Thymus (tissue), 11 donors: ENCODE measurements at regions not wholly inside any gene's neighbourhood (a gene's known extent, or its start where the extent isn't known, plus 50 kb on each side); places are given as distances from the start of the nearest gene placed in this dataset.

Experiments
- DNase-seq, 9 donors: peaks; one replicate each; pipeline ENCODE4 v3.0.0-alpha.2; 2013; ENCODE audit warnings: low spot score in 9 of 9, low read depth in 6 of 9, missing footprints in 1 of 9
- H3K27ac ChIP-seq, 2 donors: one replicate each; pipeline ENCODE4 v1.5.1; 2013; ENCODE audit warnings: control low read depth in 1 of 2, low read depth in 1 of 2, low read length in 1 of 2, mild to moderate bottlenecking in 1 of 2, moderate library complexity in 1 of 2
- H3K27me3 ChIP-seq, 2 donors: one replicate each; pipeline ENCODE4 v1.5.1; 2013; ENCODE audit warnings: low read length in 1 of 2; ENCODE audit not compliant: control insufficient read depth in 2 of 2, insufficient read depth in 1 of 2
- H3K36me3 ChIP-seq, 2 donors: one replicate each; pipeline ENCODE4 v1.5.1; 2013; ENCODE audit warnings: low read length in 1 of 2, mild to moderate bottlenecking in 1 of 2, moderate library complexity in 1 of 2; ENCODE audit not compliant: control insufficient read depth in 2 of 2, insufficient read depth in 2 of 2
- H3K4me1 ChIP-seq, 2 donors: one replicate each; pipeline ENCODE4 v1.5.1; 2013; ENCODE audit warnings: low read length in 2 of 2; ENCODE audit not compliant: control insufficient read depth in 2 of 2, insufficient read depth in 2 of 2
- H3K4me3 ChIP-seq, 2 donors: one replicate each; pipeline ENCODE4 v1.5.1; 2013; ENCODE audit warnings: low read length in 2 of 2, control low read depth in 1 of 2, mild to moderate bottlenecking in 1 of 2
- H3K9me3 ChIP-seq, 2 donors: one replicate each; pipeline ENCODE4 v1.5.1; 2013; ENCODE audit warnings: low read length in 1 of 2, mild to moderate bottlenecking in 1 of 2; ENCODE audit not compliant: control insufficient read depth in 2 of 2, insufficient read depth in 1 of 2
- whole genome bisulfite sequencing: extraction: QIAGEN DNeasy Blood & Tissue Kit; methylation state at CpG from one replicate; pipeline ENCODE4 v1.1.7; 2013; 5-methylcytosine and 5-hydroxymethylcytosine counted together
- donor health status: healthy.

DNA sequence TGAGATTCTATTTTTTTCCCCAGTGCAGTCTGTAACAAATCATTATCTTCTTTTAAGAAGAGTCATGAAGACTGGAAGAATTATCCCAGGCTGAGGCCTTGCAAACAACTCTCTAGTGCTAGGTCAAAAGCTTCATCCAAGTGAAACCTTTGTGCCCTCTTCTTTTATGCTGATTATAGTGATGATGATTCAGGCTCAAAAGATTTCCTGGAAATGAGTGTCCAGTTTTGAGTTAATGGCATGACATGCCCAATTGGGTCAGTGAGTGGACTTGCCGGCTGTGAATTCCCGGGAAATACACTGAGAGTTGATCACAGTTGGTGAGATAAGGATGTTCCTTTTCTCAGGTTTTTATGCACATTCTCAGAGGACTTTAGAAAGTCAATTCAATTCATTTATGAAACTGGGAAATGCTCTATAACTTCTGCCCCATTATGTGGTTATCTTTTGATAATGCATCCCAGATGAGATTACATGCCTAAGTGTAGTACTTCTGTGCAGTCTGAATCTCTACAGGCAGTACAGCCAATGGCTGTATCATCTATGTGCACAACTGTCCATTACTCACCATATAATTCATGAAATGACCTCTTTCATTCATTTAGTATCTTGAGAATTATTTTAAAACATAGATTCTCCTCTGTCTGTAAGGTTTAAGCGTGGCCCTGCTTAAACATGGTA lies 66.2 kb downstream of the S1PR1 start:
- Histone ChIP-seq H3K27ac (no peak overlapping the region), H3K9me3 (no peaks in the 10 kb centered on the region), H3K27me3 (no peaks in the 10 kb centered on the region), H3K36me3 (peaks cover 0 to 3% of the 10 kb centered on the region in 2 donors), H3K4me1 (peaks cover 16 to 31% of the 10 kb centered on the region in 2 donors), H3K4me3 (no peak overlapping the region)
- no peak for DNase-seq
- 81% methylated on average over 3 of the region's 3 CpGs for WGBS

DNA sequence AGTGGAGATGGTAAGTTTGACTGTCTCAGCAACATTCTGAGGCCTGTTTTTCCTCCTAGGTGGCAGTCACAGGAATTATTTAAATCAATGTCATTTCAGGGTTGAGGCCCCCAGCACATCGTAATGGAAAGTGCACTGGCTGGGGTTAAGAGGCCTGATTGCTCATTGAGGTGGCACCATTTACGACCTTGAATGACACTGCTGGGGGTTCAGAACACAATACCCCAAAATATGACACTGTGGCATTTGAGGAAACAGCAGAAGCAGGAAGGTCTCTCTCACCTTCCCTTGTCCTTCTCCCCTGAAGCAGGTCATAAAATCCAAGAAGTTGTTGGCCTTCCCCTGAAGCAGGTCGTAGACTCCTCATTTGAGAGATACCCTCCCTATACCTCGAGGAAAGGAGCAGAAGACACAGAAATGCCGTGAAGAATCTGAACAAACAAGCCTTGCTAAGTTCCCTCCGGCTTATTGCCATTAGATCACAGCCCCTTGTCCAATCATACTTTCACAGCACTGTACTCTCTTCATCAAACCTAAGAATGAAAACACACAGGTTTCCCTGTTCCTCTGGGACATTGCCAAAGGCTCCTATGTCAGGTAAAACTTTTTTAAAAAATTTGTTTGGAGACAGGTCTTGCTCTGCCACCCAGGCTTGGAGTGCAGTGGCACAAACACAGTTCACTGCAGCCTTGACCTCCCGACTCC lies 71.3 kb downstream of the S1PR1 start:
- Histone ChIP-seq H3K4me3 (peak overlapping the region in 1 of 2 donors; percentile 11), H3K27me3 (no peaks in the 10 kb centered on the region), H3K36me3 (peaks cover 0 to 3% of the 10 kb centered on the region in 2 donors), H3K4me1 (peaks cover 53 to 78% of the 10 kb centered on the region in 2 donors), H3K27ac (peak overlapping the region; percentile 97 to 98), H3K9me3 (peaks cover 0 to 3% of the 10 kb centered on the region in 2 donors)
- 84% methylated on average over 7 of the region's 7 CpGs for WGBS
- peak in 1 of 9 donors; percentile 61 for DNase-seq

DNA sequence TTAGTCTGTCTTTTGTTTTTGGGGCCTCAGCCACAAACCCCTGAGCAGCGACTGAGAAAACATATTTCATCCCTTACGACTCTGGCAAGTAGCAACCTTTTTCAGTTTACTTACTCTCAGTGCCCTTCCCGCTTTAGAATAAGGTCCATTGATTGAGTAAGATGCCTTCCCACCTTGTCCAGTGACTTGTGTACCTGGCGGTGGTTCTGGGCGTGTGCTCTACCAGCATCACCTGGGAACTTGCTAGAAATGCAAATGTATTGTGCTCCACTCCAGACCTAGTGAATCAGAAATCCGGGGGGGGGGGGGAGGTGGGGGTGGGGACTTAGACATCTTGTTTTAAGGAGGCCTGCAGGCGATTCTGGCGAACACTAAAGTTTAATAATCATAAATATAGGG lies 72.1 kb downstream of the S1PR1 start:
- H3K4me1 ChIP-seq = peaks cover 59 to 83% of the 10 kb centered on the region in 2 donors
- DNase-seq = peak in 1 of 9 donors; percentile 56
- peaks cover 0 to 3% of the 10 kb centered on the region in 2 donors for H3K9me3 ChIP-seq
- peak overlapping the region; percentile 97 to 98 for H3K27ac ChIP-seq
- H3K4me3 ChIP-seq = peak overlapping the region; percentile 23 to 45
- H3K36me3 ChIP-seq = peaks cover 0 to 3% of the 10 kb centered on the region in 2 donors
- 14% methylated on average over 8 of the region's 8 CpGs for WGBS
- H3K27me3 ChIP-seq = no peaks in the 10 kb centered on the region

GRCh38 chr1:101309334-101310311 lies 72.8 kb downstream of the S1PR1 start:
- Histone ChIP-seq H3K9me3 (peaks cover 0 to 3% of the 10 kb centered on the region in 2 donors), H3K36me3 (peaks cover 0 to 3% of the 10 kb centered on the region in 2 donors), H3K4me1 (peaks cover 60 to 90% of the 10 kb centered on the region in 2 donors), H3K4me3 (peak overlapping the region; percentile 30 to 45), H3K27me3 (no peaks in the 10 kb centered on the region), H3K27ac (peak overlapping the region; percentile 97 to 98)
- DNase-seq = peak in 8 of 9 donors; percentile 79 to 96 (median 87)
- WGBS = under 1% methylated on average over 37 of the region's 37 CpGs

DNA sequence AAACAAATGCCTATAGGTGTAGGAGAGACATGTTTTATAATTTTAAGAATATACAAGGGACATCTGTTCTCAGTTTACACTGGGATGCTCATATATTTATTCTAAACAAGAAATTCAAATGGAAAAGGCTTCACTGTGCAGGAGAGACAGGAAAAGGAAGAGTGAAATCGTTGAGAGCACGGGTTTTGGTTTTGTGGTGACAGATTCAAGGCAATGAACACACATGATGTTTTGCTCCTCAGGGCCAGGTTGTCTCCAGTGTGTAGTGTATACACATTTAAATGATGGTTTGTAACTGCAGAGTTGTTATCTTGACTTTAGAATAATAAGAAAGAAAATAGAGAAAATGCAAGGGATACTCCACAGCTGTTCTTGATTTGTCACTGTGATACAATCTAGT lies 73.7 kb downstream of the S1PR1 start:
- peak in 7 of 9 donors; percentile 55 to 89 (median 73) for DNase-seq
- Histone ChIP-seq H3K36me3 (peaks cover 0 to 3% of the 10 kb centered on the region in 2 donors), H3K4me1 (peaks cover 62 to 96% of the 10 kb centered on the region in 2 donors), H3K27me3 (no peaks in the 10 kb centered on the region), H3K9me3 (peaks cover 0 to 3% of the 10 kb centered on the region in 2 donors), H3K4me3 (peak overlapping the region; percentile 30 to 45), H3K27ac (peak overlapping the region; percentile 97 to 98)
- WGBS = 2% methylated on average over 2 of the region's 2 CpGs

GRCh38 chr1:101311146-101311920 lies 74.5 kb downstream of the S1PR1 start:
- WGBS = 18% methylated on average over 4 of the region's 4 CpGs
- peaks cover 0 to 3% of the 10 kb centered on the region in 2 donors for H3K9me3 ChIP-seq
- H3K27me3 ChIP-seq = no peaks in the 10 kb centered on the region
- H3K4me1 ChIP-seq = peaks cover 61 to 96% of the 10 kb centered on the region in 2 donors
- H3K4me3 ChIP-seq = peak overlapping the region; percentile 0 to 28
- H3K36me3 ChIP-seq = peaks cover 0 to 3% of the 10 kb centered on the region in 2 donors
- peak overlapping the region; percentile 97 to 98 for H3K27ac ChIP-seq
- DNase-seq = peak in 6 of 9 donors; percentile 51 to 85 (median 56)

- H3K27me3 ChIP-seq = no peaks in the 10 kb centered on the region
- peak overlapping the region; percentile 97 to 98 for H3K27ac ChIP-seq
- peak overlapping the region; percentile 0 to 28 for H3K4me3 ChIP-seq
- peaks cover 0 to 3% of the 10 kb centered on the region in 2 donors for H3K9me3 ChIP-seq
- peaks cover 57 to 91% of the 10 kb centered on the region in 2 donors for H3K4me1 ChIP-seq
- no peaks in the 10 kb centered on the region for H3K36me3 ChIP-seq
- WGBS = 45% methylated on average over 4 of the region's 4 CpGs
- peak in 4 of 9 donors; percentile 45 to 79 (median 52) for DNase-seq
These were observed 75.3 kb downstream of the S1PR1 start for GRCh38 chr1:101312147-101312546.

DNA sequence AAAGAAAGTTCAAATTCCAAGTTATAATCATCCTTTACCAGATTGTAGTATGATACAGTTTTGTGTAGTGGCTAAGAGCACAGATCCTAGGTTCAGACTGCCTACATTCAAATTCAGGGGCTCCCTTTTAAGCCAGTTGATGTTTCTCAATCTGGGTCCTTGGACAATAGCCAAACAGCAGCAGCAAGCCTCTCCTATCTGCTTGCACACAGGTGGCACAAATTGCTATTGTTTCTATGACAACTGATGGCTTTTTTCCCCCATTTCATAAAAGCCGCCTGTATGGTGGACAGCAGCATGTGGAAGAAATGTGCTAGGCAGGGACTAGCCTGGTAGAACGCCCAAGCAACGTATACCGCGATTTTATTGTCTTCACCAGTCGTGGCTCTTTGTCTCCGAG lies 76.5 kb downstream of the S1PR1 start:
- Histone ChIP-seq H3K36me3 (no peaks in the 10 kb centered on the region), H3K4me3 (no peak overlapping the region), H3K4me1 (peaks cover 46 to 86% of the 10 kb centered on the region in 2 donors), H3K27me3 (no peaks in the 10 kb centered on the region), H3K9me3 (peaks cover 0 to 3% of the 10 kb centered on the region in 2 donors), H3K27ac (peak overlapping the region; percentile 33 to 97)
- no peak for DNase-seq
- 95% methylated on average over 7 of the region's 7 CpGs for WGBS
